Thyroid gland (tissue), 4 donors: ENCODE measurements at regions not wholly inside any gene's neighbourhood (a gene's known extent, or its start where the extent isn't known, plus 50 kb on each side); places are given as distances from the start of the nearest gene placed in this dataset.

ENCODE experiments used
- POLR2A ChIP-seq, 2 donors: fragments of 450-650 bp; IDR thresholded peaks; one replicate each; pipeline ENCODE4 v1.6.1; 2017; ENCODE audit warnings: antibody characterized with exemption in 2 of 2, mild to moderate bottlenecking in 2 of 2, moderate library complexity in 1 of 2
- TF ChIP-seq, protein P1 (sequence below), 6 experiments: fragments of 200-600 bp in 3 of 6; fragments of 450-650 bp in 3 of 6; sonication (generic) in 3 of 6; IDR thresholded peaks; one replicate each; pipeline ENCODE4 v1.5.1; 2016 to 2019; ENCODE audit warnings: antibody characterized with exemption in 6 of 6, mild to moderate bottlenecking in 2 of 6, inconsistent platforms in 1 of 6, moderate library complexity in 1 of 6

DNA sequence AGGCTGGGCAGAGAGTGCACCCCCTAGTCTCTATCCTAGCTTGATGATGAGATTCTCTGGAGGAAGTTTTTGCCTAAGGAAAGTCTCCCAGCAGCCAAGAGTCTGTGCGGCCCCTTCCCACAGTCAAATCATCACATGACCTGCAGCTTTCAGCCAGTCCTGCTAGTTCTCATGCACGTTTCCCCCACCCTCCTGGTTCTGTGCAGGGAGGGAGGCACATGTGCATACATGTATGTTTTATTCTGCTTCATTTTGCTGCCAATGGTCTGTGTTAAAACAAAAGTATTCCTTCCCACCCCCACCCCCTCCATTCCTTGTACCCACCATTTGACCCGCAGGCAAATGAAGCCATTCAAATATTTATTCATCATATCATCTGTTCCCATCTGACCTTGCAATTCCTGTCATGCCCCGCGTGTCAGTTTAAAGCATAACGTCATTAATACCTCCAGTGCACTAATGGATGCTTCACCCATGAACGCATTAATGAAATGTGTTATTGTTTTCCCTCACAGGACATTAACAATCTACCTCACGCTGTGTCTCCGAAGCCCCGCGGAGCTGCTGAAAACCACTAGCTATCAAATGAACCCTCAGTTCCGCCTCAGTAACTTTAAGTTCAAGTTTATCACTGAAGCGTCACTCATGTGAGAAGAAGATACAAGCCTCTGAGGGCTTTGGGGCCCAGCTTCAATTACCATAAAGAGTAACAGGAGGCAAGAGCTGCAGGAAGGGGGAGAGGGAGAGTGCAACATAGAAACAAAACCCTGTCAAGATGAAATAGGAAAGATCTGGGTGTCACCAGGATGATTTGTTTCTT lies 139.6 kb downstream of the RASEF start:
- TF ChIP-seq, protein P1, sequence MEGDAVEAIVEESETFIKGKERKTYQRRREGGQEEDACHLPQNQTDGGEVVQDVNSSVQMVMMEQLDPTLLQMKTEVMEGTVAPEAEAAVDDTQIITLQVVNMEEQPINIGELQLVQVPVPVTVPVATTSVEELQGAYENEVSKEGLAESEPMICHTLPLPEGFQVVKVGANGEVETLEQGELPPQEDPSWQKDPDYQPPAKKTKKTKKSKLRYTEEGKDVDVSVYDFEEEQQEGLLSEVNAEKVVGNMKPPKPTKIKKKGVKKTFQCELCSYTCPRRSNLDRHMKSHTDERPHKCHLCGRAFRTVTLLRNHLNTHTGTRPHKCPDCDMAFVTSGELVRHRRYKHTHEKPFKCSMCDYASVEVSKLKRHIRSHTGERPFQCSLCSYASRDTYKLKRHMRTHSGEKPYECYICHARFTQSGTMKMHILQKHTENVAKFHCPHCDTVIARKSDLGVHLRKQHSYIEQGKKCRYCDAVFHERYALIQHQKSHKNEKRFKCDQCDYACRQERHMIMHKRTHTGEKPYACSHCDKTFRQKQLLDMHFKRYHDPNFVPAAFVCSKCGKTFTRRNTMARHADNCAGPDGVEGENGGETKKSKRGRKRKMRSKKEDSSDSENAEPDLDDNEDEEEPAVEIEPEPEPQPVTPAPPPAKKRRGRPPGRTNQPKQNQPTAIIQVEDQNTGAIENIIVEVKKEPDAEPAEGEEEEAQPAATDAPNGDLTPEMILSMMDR (IDR thresholded peaks at IDR 0.05): no peak
- no peak for TF ChIP-seq POLR2A (IDR thresholded peaks at IDR 0.05)
